ENCODE measurements at regions not wholly inside any gene's neighbourhood (a gene's known extent, or its start where the extent isn't known, plus 50 kb on each side); places are given as distances from the start of the nearest gene placed in this dataset.

DNA sequence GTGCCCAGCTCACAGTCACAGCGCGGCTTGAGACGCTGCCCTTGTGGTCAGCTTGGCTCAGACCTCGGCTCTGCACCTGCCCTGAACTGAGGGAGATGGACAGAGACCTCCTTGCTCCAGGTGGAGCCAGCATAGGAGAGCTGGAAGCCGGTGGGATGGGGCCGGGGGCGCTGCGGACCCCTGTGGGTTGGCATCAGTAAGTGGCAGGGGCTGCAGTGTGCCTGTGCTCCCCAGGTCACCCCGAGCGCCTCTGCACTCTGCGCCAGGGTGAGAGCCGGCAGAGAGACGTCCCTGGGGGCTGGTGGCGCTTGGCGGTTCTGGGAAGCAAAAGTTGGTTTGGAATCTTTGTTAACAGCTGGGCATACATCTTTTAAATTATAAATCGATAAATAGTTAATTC is 105.6 kb upstream of the TTC34 start:
- no peak overlapping the region for H2BK5ac ChIP-seq (ENCODE audit: low read depth, low read length, poor library complexity, severe bottlenecking)
- no peak overlapping the region for H3K4me2 ChIP-seq (ENCODE audit: low read depth, low read length)
- no peak overlapping the region for H2AK9ac ChIP-seq (replicated peaks; ENCODE audit: low read depth, low read length, poor library complexity)
- dilution Hi-C loops (cut with HindIII; ENCODE audit: low sequenced_read_pairs, unreplicated experiment): no loop called here
- H3K9ac ChIP-seq (ENCODE audit: low read depth, low read length): no peak overlapping the region
- no peaks in the 10 kb centered on the region for H3K36me3 ChIP-seq (ENCODE audit: control insufficient read depth, insufficient read depth, low read length)
- in situ Hi-C loops (cut with MboI; ENCODE audit: low sequenced_read_pairs): no loop called here
- H2BK120ac ChIP-seq (ENCODE audit: low read depth, low read length): no peak overlapping the region
- ATAC-seq (ENCODE audit: low read depth) (no peak), DNase-seq (no peak)
- 70% methylated on average over 4 of the region's 16 CpGs; no CpG with 5 or more reads in 1 of the 2 experiments for WGBS, 2 experiments (ENCODE audit: extremely low coverage in 2 of 2, insufficient read length in 1 of 2)
- H3K23ac ChIP-seq (ENCODE audit: low read depth, low read length): no peak overlapping the region
- H2BK20ac ChIP-seq (ENCODE audit: low read depth, low read length): no peak overlapping the region
- BruUV-seq (replicated peaks): no TSS peak
- ChIA-PET POLR2A (ENCODE audit: unreplicated experiment) (no interaction called here), CTCF (no interaction called here)
- H3K27me3 ChIP-seq (ENCODE audit: control insufficient read depth, insufficient read depth, low read length): no peaks in the 10 kb centered on the region
- no peaks in the 10 kb centered on the region for H4K20me1 ChIP-seq (ENCODE audit: insufficient read depth, low read length)
- no peak overlapping the region for H4K8ac ChIP-seq (ENCODE audit: low read depth in 2 of 2, low read length in 2 of 2)
- no peak overlapping the region for H4K5ac ChIP-seq (ENCODE audit: low read depth, low read length)
- intact Hi-C loops (cut with micrococcal nuclease): no loop called here
- no peak overlapping the region for H4K91ac ChIP-seq (ENCODE audit: insufficient read depth, low read depth, low read length)
- H3K18ac ChIP-seq (ENCODE audit: low read depth, low read length): no peak overlapping the region
- TF ChIP-seq, protein P1, sequence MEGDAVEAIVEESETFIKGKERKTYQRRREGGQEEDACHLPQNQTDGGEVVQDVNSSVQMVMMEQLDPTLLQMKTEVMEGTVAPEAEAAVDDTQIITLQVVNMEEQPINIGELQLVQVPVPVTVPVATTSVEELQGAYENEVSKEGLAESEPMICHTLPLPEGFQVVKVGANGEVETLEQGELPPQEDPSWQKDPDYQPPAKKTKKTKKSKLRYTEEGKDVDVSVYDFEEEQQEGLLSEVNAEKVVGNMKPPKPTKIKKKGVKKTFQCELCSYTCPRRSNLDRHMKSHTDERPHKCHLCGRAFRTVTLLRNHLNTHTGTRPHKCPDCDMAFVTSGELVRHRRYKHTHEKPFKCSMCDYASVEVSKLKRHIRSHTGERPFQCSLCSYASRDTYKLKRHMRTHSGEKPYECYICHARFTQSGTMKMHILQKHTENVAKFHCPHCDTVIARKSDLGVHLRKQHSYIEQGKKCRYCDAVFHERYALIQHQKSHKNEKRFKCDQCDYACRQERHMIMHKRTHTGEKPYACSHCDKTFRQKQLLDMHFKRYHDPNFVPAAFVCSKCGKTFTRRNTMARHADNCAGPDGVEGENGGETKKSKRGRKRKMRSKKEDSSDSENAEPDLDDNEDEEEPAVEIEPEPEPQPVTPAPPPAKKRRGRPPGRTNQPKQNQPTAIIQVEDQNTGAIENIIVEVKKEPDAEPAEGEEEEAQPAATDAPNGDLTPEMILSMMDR (conservative IDR thresholded peaks at IDR 0.05; ENCODE audit: low read depth, low read length): no peak
- TF ChIP-seq BHLHE40 (IDR thresholded peaks at IDR 0.05; ENCODE audit: low read depth, low read length) (no peak), USF2 (IDR thresholded peaks at IDR 0.05; ENCODE audit: low read depth, low read length) (no peak), MXI1 (IDR thresholded peaks at IDR 0.05; ENCODE audit: borderline replicate concordance, low read depth, low read length) (no peak), POLR2A (IDR thresholded peaks at IDR 0.05; ENCODE audit: low read depth, low read length) (no peak), NFE2L2 (IDR thresholded peaks at IDR 0.05; ENCODE audit: low read depth, low read length) (no peak), FOS (IDR thresholded peaks at IDR 0.05; ENCODE audit: low read depth, low read length) (no peak), RFX5 (IDR thresholded peaks at IDR 0.05; ENCODE audit: low read depth, low read length) (no peak), RCOR1 (IDR thresholded peaks at IDR 0.05; ENCODE audit: insufficient replicate concordance, low read length) (no peak), RAD21 (IDR thresholded peaks at IDR 0.05; ENCODE audit: low read length) (no peak), MAZ (IDR thresholded peaks at IDR 0.05; ENCODE audit: borderline replicate concordance, low read depth, low read length) (no peak), CHD1 (IDR thresholded peaks at IDR 0.05; ENCODE audit: low read depth, low read length) (no peak), SMC3 (IDR thresholded peaks at IDR 0.05; ENCODE audit: low read depth, low read length) (no peak), CEBPB (IDR thresholded peaks at IDR 0.05; ENCODE audit: low read depth, low read length) (no peak), MAFK (IDR thresholded peaks at IDR 0.05; ENCODE audit: low read depth, low read length) (no peak)
- TF ChIP-seq, protein P2, sequence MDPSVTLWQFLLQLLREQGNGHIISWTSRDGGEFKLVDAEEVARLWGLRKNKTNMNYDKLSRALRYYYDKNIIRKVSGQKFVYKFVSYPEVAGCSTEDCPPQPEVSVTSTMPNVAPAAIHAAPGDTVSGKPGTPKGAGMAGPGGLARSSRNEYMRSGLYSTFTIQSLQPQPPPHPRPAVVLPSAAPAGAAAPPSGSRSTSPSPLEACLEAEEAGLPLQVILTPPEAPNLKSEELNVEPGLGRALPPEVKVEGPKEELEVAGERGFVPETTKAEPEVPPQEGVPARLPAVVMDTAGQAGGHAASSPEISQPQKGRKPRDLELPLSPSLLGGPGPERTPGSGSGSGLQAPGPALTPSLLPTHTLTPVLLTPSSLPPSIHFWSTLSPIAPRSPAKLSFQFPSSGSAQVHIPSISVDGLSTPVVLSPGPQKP (IDR thresholded peaks at IDR 0.05; ENCODE audit: borderline replicate concordance, low read depth, low read length): no peak
- H2AFZ ChIP-seq (replicated peaks; ENCODE audit: low read length, poor library complexity): no peak overlapping the region
- no peaks in the 10 kb centered on the region for H3K9me1 ChIP-seq (ENCODE audit: insufficient read depth, low read length)
- H2BK15ac ChIP-seq (ENCODE audit: low read depth, low read length): no peak overlapping the region
- no peak overlapping the region for H3K56ac ChIP-seq (ENCODE audit: extremely low read depth, insufficient read depth, low read length)
- no peak overlapping the region for H3K14ac ChIP-seq (replicated peaks; ENCODE audit: low read depth, low read length)
- H2AK5ac ChIP-seq (ENCODE audit: low read depth, low read length): no peak overlapping the region
- no peak overlapping the region for H3K4ac ChIP-seq (ENCODE audit: low read depth, low read length)
- no peak overlapping the region for H3K27ac ChIP-seq (ENCODE audit: insufficient read depth, low read length)
- no peaks in the 10 kb centered on the region for H3K4me1 ChIP-seq (ENCODE audit: control insufficient read depth, insufficient read depth, low read length)
- no peaks in the 10 kb centered on the region for H3K79me1 ChIP-seq (ENCODE audit: low read depth in 1 of 2, low read length in 2 of 2)
- H3K9me3 ChIP-seq (ENCODE audit: control insufficient read depth, insufficient read depth, low read length): peaks cover 73% of the 10 kb centered on the region
- H3K4me3 ChIP-seq (ENCODE audit: insufficient read depth, low read depth, low read length): no peak overlapping the region

All from IMR-90 (cell line).